Lower leg skin (tissue), 3 donors: ENCODE measurements at regions not wholly inside any gene's neighbourhood (a gene's known extent, or its start where the extent isn't known, plus 50 kb on each side); places are given as distances from the start of the nearest gene placed in this dataset.
"Not testable (repeated sequence)": the region's sequence is repeated elsewhere in the genome, so short reads cannot be mapped to it uniquely, and the experiment has no call there.

ENCODE experiments used
- CTCF ChIP-seq, 3 donors: fragments of 450-650 bp; IDR thresholded peaks; one replicate each; pipeline ENCODE4 v1.5.1; 2016; ENCODE audit warnings: antibody characterized with exemption in 3 of 3, mild to moderate bottlenecking in 3 of 3, moderate library complexity in 2 of 3
- POLR2A ChIP-seq, 2 donors: fragments of 450-650 bp; IDR thresholded peaks; one replicate each; pipeline ENCODE4 v1.6.1; 2016 to 2017; ENCODE audit warnings: antibody characterized with exemption in 2 of 2, mild to moderate bottlenecking in 1 of 2, moderate library complexity in 1 of 2

GRCh38 chr20:25797062-25797461 lies 100.4 kb upstream of the ZNF337 start:
- TF ChIP-seq POLR2A, CTCF (IDR thresholded peaks at IDR 0.05): not testable (repeated sequence)
